A673 (cell line): ENCODE measurements at regions not wholly inside any gene's neighbourhood (a gene's known extent, or its start where the extent isn't known, plus 50 kb on each side); places are given as distances from the start of the nearest gene placed in this dataset.

Experiments used
- BruUV-seq: library from RNA; stranded (reverse); fragments of 400-500 nt; replicated peaks from 2 replicates; lab custom pipeline; 2021; lab: Mats Ljungman, UMichigan
- CTCF ChIA-PET: fragments of 300-600 bp; sonication (Branson Sonifier 250); formaldehyde crosslinking; loops from one replicate; lab custom pipeline; 2022; ENCODE audit warnings: antibody characterized with exemption; lab: Charles Lee
- POLR2A ChIA-PET: fragments of 300-600 bp; sonication (Branson Sonifier 250); formaldehyde crosslinking; loops from one replicate; lab custom pipeline; 2022; ENCODE audit warnings: antibody characterized with exemption; ENCODE audit not compliant: low non-redundant PET; lab: Charles Lee
- DNase-seq: peaks from one replicate; pipeline ENCODE4 v3.0.0-alpha.2; 2015; ENCODE audit warnings: low spot score
- H3K27ac ChIP-seq: fragments of 200-600 bp; sonication (generic); 2 replicates; pipeline ENCODE4 v1.5.1; 2016; ENCODE audit warnings: mixed run types, low read depth, mild to moderate bottlenecking, mixed read lengths, antibody characterized with exemption, low read length; ENCODE audit not compliant: poor library complexity, severe bottlenecking
- H3K27me3 ChIP-seq: fragments of 200-600 bp; sonication (generic); replicated peaks from 2 replicates; pipeline ENCODE4 v1.6.1; 2017; ENCODE audit warnings: mixed run types, low read depth, mild to moderate bottlenecking, mixed read lengths, antibody characterized with exemption, low read length; ENCODE audit not compliant: insufficient read depth, poor library complexity
- H3K36me3 ChIP-seq: fragments of 200-600 bp; sonication (generic); 2 replicates; pipeline ENCODE4 v1.6.1; 2016; ENCODE audit warnings: mixed run types, mild to moderate bottlenecking, mixed read lengths, antibody characterized with exemption, low read length; ENCODE audit not compliant: insufficient read depth, poor library complexity, severe bottlenecking
- H3K4me1 ChIP-seq: fragments of 200-600 bp; sonication (generic); 2 replicates; pipeline ENCODE4 v1.6.1; 2017; ENCODE audit warnings: mixed run types, mild to moderate bottlenecking, mixed read lengths, antibody characterized with exemption, low read length; ENCODE audit not compliant: insufficient read depth, poor library complexity, severe bottlenecking
- H3K4me3 ChIP-seq: fragments of 200-600 bp; sonication (generic); 2 replicates; pipeline ENCODE4 v1.5.1; 2016; ENCODE audit warnings: low read depth, mixed run types, mild to moderate bottlenecking, mixed read lengths, low read length; ENCODE audit not compliant: poor library complexity, severe bottlenecking
- H3K9me3 ChIP-seq: fragments of 200-600 bp; sonication (generic); 2 replicates; pipeline ENCODE4 v1.6.1; 2016; ENCODE audit warnings: mixed run types, low read depth, mild to moderate bottlenecking, mixed read lengths, antibody characterized with exemption, low read length; ENCODE audit not compliant: poor library complexity, severe bottlenecking
- CTCF ChIP-seq: fragments of 300-800, 200-600 bp; sonication (generic); conservative IDR thresholded peaks from 2 replicates; pipeline ENCODE4 v1.5.1; 2017; ENCODE audit warnings: low read depth, mild to moderate bottlenecking, antibody characterized with exemption, low read length, moderate library complexity, mixed read lengths
- EZH2 ChIP-seq: fragments of 200-600 bp; sonication (generic); IDR thresholded peaks from 2 replicates; pipeline ENCODE4 v1.6.1; 2017; ENCODE audit warnings: borderline replicate concordance, low read depth, mild to moderate bottlenecking, mixed read lengths, antibody characterized with exemption, low read length; ENCODE audit not compliant: poor library complexity, severe bottlenecking
- intact Hi-C: fragments of 100-400 bp; cut with micrococcal nuclease; formaldehyde crosslinking; loops from one replicate; pipeline ENCODE4 v1.10.0; 2022; ENCODE audit not compliant: unreplicated experiment

DNA sequence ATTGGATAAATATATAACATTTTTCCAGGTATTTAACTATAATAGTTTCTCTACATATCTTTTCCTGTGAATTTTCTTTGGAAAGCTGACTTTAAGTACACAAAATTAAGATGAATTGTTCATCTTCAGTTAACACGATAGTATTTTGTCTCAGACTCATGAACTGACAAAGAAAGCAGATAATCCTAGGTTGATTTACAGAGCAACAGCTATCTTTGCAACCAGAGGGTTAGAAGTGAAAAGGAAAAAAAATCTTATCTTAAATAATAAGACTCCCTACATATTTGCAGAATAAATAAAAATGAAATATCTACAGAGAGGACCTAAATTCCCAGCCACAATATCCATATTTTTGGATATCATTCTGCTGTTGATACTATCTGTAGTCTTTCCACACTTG, 350.2 kb upstream of the GRM7 start:
- intact Hi-C loops = no loop called here
- H3K36me3 ChIP-seq = no peaks in the 10 kb centered on the region
- H3K4me3 ChIP-seq = no peak overlapping the region
- no peak overlapping the region for H3K27ac ChIP-seq
- ChIA-PET CTCF (no interaction called here), POLR2A (no interaction called here)
- no TSS peak for BruUV-seq
- no peak for DNase-seq
- no peaks in the 10 kb centered on the region for H3K9me3 ChIP-seq
- no peaks in the 10 kb centered on the region for H3K27me3 ChIP-seq
- TF ChIP-seq EZH2 (no peak), CTCF (no peak)
- no peaks in the 10 kb centered on the region for H3K4me1 ChIP-seq

DNA sequence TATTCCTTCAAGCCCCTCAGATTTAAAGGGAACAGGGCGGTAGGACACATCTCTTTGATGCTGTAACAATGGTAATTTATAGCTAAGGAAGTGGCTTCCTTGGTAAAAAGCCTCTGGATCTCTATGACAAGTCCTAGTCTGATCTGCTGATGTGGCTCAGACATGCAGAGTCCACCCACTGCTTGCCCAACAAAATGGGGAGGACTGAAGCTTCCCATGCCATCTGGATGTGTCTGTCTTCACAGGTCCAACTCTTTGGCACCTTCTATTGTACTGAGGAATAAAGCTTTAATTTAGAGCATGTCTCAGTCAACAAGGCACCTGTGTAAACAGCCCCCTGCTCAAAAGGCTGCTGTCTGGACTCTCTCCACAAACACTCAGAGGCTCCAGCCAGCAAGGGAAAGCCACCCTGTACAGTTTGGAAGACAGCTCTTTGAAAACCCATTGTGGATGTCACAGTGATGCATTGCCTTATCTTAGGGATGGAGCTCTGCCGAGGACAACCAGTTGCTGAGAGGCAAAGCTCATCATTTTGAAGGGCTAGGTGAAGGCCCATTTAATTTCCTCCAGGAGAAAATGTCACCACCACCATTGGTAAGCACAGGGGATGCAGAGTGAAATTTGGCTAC, 348.6 kb upstream of the GRM7 start:
- intact Hi-C loops = no loop called here
- BruUV-seq = no TSS peak
- no peak for DNase-seq
- Histone ChIP-seq H3K27ac (no peak overlapping the region), H3K4me1 (no peaks in the 10 kb centered on the region), H3K27me3 (no peaks in the 10 kb centered on the region), H3K4me3 (no peak overlapping the region), H3K9me3 (no peaks in the 10 kb centered on the region), H3K36me3 (no peaks in the 10 kb centered on the region)
- POLR2A ChIA-PET = no interaction called here
- TF ChIP-seq EZH2 = no peak
- TF ChIP-seq CTCF = no peak
- CTCF ChIA-PET = no interaction called here

DNA sequence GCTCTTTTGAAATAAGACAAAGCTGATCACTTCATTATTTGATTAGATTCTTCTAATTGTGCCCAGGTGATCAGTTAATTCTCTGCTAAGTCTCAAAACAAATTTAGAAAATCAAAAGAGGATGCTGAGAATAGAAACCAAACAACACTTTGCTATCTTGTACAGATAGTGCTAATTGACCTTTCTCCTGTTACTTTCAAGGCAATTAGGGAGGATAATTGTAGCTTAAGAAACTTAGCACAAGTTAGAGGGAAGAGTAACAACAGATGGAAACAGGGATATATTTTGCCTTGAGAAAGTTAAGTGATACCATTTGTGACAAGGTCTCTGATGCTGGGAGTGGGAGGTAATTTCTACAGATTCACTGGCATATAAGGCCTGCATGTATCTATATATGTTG, 344.8 kb upstream of the GRM7 start:
- Histone ChIP-seq H3K4me1 (no peaks in the 10 kb centered on the region), H3K4me3 (no peak overlapping the region), H3K9me3 (peaks cover 6% of the 10 kb centered on the region), H3K27me3 (no peaks in the 10 kb centered on the region), H3K27ac (no peak overlapping the region), H3K36me3 (no peaks in the 10 kb centered on the region)
- DNase-seq = no peak
- no peak for TF ChIP-seq CTCF
- no peak for TF ChIP-seq EZH2
- BruUV-seq = no TSS peak
- intact Hi-C loops = no loop called here
- CTCF ChIA-PET = no interaction called here
- POLR2A ChIA-PET = no interaction called here
